ENCODE measurements at regions not wholly inside any gene's neighbourhood (a gene's known extent, or its start where the extent isn't known, plus 50 kb on each side); places are given as distances from the start of the nearest gene placed in this dataset.

DNA sequence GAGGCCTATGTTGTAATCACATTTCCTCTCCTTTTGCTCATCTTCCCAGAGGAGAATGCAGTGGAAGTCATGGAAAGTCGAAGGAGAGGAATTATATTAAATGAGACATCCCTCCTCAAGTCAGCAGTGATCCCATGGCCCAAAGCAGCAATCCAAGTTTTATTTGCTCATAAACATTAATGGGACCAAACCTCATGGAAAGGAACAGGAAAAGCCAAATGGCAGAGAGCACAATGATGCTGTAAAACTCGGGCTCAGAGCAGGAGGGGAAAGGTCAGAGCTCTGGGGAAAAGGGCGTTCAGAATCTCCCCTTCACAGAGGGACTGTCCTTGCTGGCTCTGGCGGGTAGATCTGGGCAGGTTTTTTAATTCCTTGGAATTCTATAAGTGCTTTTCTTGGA lies 175.8 kb downstream of the C5orf15 start:
- no peak for TF ChIP-seq POLR2A (IDR thresholded peaks at IDR 0.05)
- TF ChIP-seq, protein P1, sequence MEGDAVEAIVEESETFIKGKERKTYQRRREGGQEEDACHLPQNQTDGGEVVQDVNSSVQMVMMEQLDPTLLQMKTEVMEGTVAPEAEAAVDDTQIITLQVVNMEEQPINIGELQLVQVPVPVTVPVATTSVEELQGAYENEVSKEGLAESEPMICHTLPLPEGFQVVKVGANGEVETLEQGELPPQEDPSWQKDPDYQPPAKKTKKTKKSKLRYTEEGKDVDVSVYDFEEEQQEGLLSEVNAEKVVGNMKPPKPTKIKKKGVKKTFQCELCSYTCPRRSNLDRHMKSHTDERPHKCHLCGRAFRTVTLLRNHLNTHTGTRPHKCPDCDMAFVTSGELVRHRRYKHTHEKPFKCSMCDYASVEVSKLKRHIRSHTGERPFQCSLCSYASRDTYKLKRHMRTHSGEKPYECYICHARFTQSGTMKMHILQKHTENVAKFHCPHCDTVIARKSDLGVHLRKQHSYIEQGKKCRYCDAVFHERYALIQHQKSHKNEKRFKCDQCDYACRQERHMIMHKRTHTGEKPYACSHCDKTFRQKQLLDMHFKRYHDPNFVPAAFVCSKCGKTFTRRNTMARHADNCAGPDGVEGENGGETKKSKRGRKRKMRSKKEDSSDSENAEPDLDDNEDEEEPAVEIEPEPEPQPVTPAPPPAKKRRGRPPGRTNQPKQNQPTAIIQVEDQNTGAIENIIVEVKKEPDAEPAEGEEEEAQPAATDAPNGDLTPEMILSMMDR (IDR thresholded peaks at IDR 0.05) = no peak

Measured in adrenal gland (tissue), 5 donors.